ENCODE measurements at regions not wholly inside any gene's neighbourhood (a gene's known extent, or its start where the extent isn't known, plus 50 kb on each side); places are given as distances from the start of the nearest gene placed in this dataset.

GRCh38 chr6:141337191-141337590 lies 795.5 kb upstream of the GJE1 start:
- DNase-seq (ENCODE audit: low read depth in 2 of 3, low spot score in 2 of 3), result no peak

- DNase-seq (ENCODE audit: low read depth in 2 of 3, low spot score in 2 of 3), result no peak
These were observed 797.0 kb upstream of the GJE1 start for GRCh38 chr6:141335477-141336273.

GRCh38 chr6:141326925-141327324 lies 805.8 kb upstream of the GJE1 start:
- DNase-seq (ENCODE audit: low read depth in 2 of 3, low spot score in 2 of 3), result no peak

DNA sequence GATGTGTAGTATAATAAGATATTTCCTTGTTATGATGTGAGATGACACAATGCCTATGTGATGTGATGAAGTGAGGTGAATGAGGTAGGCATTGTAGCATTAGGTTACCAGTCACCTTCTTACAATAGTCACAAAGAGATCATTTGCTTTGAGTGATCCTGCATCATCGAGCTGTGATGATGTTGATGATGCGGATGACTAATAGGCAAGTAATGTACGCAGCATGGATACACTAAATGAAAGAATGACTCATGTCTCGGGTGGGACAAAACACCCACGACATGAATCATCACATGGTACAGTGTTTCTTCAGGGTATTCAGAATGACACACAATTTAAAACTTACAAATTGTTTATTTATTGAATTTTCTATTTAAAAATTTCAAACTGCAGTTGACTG lies 806.3 kb upstream of the GJE1 start:
- no peak for DNase-seq (ENCODE audit: low read depth in 2 of 3, low spot score in 2 of 3)

DNA sequence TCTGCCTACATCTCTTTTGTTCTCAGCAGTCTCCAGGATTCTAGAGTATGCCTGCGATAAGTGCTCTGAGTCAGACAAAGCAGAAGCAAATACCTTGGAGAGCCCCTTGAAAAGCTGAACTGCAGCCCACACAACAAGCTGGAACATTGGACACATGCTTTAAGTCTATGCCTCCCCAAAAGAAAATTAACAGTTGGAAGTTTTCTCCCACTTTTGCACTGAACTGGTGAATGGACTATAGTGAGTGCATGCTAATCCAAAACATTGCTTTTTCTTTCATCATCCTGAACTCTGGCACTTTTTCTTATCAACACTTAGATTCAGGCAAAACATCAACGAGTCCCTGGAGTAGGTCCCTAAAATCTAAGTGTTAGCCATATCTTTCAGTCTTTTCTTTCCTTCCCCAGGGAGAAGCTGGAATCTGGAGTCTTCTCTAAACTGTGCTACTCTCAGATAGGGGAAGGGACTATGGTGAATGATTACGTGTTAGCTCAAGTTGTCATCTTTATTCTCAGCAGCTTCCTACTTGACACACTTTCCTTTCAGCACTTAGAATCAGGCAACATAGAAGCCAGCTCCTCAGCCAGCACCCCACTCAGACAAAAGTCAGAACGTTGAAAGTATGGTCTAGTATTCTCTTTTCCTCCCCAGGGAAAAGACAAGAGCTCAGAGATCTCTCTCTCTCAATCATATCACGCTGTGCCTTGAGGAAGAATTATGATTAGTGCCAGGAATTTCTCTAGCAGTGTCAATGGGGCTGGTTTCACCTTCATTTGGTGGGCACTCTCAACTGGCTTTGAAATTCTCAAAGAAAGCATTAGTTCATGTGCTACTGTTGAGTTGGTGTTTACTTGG lies 811.0 kb upstream of the GJE1 start:
- DNase-seq (ENCODE audit: low read depth in 2 of 3, low spot score in 2 of 3), result no peak

- DNase-seq (ENCODE audit: low read depth in 2 of 3, low spot score in 2 of 3), result no peak
These were observed 816.5 kb upstream of the GJE1 start for GRCh38 chr6:141316236-141316635.

DNA sequence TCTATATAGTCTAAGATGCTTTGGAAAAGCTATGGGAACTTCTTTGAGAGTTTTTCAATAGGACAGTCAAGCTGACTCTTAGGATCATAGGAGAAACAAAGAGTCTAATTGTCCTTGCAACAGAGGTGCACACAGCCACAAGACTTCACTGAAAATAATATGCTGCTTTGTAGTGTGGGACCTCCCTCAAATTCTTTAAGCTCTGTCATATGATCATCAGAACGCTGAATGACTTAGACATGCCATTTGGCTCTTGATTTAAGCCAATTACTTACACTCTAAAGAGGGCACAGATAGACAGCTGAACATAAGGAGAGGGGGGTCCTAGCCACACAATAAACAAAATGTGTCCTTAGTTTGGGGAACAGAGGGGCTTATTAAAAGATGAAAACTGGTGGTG lies 818.7 kb upstream of the GJE1 start:
- DNase-seq (ENCODE audit: low read depth in 2 of 3, low spot score in 2 of 3), result no peak

GRCh38 chr6:141309295-141309694 lies 823.4 kb upstream of the GJE1 start:
- DNase-seq (ENCODE audit: low read depth in 2 of 3, low spot score in 2 of 3), result no peak

GRCh38 chr6:141307309-141307998 lies 825.3 kb upstream of the GJE1 start:
- no peak for DNase-seq (ENCODE audit: low read depth in 2 of 3, low spot score in 2 of 3)

DNA sequence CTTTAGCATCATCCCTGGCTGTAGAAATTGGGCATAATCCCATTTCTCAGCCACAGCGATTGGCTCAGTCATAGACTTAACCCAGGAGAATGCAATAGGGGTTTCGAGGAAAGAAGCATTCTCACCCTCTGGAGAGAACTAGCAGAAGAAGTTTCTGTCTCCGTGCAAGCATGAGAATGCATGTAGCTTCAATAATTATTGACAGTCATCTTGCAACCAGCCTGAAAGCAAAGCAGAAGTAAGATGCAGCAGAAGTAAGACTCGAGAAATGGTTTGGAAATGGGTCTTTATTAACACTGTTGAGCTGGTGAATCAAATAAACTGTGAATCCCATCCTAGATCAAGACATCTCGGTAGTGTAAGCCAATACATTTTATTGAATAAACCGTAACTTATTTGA lies 828.8 kb upstream of the GJE1 start:
- no peak for DNase-seq (ENCODE audit: low read depth in 2 of 3, low spot score in 2 of 3)

DNA sequence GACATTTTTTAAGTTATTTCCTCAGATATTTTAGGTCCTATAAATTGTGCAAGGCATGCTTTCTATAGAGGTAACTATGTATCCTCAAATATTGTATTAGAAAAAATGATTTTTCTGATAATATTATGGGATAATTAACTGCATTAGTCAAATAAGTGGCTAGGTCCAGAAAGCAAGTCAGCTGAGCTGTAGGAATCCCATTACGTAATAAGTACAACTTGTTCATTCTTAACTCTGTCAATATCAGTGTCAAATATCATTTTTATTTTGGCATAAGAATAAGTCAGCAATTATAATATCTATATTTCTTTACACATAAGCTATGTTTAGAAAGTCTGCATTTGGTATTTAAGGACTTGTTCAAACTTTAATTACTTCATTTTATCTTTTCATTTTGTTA lies 830.9 kb upstream of the GJE1 start:
- DNase-seq (ENCODE audit: low read depth in 2 of 3, low spot score in 2 of 3), result no peak

DNA sequence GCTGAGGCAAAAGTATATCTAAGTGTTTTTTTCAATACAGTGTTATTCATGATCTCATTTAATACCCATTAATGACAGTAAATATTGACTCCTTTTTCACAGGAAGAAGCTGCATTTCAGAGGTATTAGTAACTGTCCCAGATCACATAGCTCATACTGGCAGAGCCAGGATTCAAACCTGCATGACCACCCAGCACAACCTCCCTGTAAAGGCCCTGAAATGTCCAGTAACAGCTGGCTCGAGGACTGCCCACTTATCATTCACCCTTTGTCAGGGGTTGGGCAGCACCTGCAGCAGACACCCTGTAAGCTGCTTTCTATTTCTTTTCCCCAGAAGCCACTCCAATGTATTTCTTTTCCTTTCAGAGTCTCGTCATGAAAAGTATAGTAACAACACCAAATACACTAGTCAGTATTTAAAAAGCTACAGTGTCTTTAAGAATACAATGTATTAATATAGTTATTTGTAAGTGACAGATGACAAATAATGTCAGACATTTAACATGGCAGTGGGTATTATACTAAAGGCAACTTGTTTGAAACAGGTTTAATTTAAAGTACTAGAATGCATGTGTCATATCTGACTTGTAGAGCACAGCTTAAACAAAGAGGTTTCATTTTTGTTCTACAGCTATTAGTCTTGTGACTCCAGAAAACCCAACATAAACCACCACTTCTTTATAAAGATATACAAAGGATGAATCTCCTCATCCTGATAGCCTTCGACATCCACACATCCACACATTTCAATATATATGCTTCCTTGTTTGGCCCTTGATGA lies 841.6 kb upstream of the GJE1 start:
- DNase-seq (ENCODE audit: low read depth in 2 of 3, low spot score in 2 of 3), result no peak

DNA sequence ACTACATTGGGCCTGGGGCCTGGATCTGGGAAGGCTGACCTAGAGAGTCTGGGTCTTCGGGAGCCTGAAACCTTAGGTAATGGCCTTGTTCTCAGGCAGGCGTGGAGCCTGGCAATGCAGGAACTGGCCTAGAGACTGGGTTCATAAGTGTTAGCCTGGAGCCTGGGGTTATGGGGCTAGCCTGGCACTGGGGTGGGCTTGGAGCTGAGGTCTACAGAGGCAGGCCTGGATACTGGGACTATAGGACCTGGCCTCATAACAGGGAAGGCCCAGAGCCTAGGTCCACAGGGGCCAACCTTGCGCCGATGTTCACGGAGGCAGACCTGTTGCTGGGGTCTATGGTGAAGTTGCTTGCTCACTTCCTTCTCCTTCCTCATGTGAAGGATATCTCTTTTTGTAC lies 843.8 kb upstream of the GJE1 start:
- DNase-seq (ENCODE audit: low read depth in 2 of 3, low spot score in 2 of 3), result no peak

- no peak for DNase-seq (ENCODE audit: low read depth in 2 of 3, low spot score in 2 of 3)
These were observed 850.5 kb upstream of the GJE1 start for GRCh38 chr6:141282263-141282662.

GRCh38 chr6:141269684-141270083 lies 863.0 kb upstream of the GJE1 start:
- no peak for DNase-seq (ENCODE audit: low read depth in 2 of 3, low spot score in 2 of 3)

DNA sequence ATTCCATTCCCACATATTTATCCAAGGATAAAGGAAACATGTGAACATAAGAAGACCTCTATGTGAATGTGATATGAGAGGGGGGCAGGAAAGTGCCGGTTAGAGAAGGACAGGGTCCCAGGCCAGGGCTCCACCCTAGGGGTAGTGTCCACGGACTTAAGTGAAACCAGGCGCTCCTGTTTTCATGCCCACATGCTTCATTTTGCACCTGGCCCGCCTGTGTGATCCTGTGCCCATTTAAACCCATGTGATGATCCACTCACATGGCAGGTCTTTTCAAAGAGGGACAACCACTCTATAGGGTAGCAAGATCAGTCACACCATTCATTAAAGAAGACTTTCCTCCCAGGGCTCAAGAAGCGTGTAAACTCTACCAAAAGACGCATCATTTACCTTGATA lies 865.3 kb upstream of the GJE1 start:
- DNase-seq (ENCODE audit: low read depth in 2 of 3, low spot score in 2 of 3), result no peak

DNA sequence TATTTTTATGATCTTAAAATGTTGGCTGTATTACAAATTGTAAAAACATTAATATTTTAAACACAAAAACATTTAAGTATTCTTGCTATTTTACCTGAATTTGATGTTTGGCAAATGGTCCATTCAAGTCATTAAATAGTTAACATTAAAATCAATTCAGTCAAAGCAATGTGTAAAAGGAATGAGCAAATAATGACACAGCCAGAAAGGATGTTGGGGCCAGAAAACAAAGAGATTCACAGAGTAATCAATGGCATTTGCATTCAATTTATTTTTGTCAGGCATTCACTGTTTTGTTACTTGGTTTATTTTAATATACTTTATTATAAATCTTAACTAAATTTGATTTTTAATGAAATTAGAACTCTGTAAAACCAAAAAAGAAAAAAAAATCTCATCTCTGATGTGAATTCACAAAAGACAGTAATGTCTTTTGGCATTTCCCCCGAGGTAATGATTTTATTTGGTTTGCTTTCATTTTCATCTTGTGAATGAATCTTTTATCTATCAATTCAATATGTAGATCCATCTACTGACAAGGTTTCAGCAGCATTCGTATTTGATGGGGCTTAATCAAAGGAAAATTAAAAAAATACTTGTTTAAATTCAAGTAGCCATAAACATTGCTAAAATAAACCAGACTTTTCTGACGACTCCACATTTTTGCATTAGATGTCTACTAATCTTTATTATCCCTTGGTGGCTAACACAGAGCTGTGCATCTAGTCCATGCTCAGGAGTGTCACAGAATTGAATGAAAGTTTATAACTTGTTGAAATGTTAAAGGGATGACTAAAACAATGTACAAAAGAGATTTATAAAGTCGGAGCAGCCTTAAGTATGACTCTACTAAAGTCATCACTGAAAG lies 866.7 kb upstream of the GJE1 start:
- no peak for DNase-seq (ENCODE audit: low read depth in 2 of 3, low spot score in 2 of 3)

GRCh38 chr6:141264101-141264500 lies 868.6 kb upstream of the GJE1 start:
- no peak for DNase-seq (ENCODE audit: low read depth in 2 of 3, low spot score in 2 of 3)

DNA sequence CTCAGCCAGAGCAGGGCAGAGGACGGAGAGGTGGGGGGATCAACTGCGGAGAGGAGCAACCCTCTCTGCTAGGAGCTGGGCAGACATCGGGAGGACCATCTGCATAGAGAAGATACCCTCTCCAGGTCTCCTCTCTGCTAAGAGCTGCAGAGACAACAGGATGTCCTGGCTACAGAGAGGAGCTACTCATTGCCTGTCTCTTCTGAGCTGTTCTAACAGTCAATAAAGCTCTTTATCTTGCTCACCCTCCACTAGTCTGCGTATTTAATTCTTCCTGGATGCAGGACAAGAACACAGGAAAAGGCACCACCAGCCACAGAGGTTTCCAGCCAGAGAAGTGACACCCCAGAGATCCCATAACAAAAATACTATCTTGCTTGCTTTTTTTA lies 871.1 kb upstream of the GJE1 start:
- no peak for DNase-seq (ENCODE audit: low read depth in 2 of 3, low spot score in 2 of 3)

DNA sequence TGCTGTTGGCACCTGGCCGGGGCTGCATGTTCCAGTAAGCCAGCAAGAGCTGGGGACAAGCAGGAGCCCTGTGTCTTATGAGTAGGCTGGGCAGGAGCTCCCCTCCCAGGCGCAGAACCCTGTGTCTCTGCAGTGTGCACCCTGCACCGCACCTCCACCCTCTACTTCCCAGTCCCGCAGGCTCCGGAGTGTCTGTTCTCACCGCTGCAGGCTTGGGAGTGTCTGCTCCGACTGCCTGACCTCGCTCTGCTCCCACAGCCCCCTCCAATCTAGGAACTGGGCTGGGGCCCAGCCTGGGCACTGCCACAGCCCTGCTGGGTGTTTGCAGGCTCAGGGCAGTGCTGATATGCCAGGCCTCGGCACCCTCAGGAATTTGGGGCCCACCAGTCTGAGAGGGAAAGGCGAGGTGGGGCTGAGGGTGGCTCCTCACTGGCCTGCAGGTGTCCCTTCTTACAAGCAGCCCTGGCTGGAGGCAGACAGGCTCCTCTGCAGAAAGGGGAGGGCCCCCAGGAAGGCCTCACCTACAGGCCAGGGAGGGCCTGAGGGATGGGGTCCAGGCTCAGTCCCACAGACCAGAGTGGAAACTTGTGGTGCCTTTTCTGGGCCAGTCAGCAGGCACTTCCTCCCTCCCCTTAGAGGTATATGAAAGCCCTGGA lies 871.6 kb upstream of the GJE1 start:
- DNase-seq (ENCODE audit: low read depth in 2 of 3, low spot score in 2 of 3), result no peak
